ENCODE measurements at regions not wholly inside any gene's neighbourhood (a gene's known extent, or its start where the extent isn't known, plus 50 kb on each side); places are given as distances from the start of the nearest gene placed in this dataset.

DNA sequence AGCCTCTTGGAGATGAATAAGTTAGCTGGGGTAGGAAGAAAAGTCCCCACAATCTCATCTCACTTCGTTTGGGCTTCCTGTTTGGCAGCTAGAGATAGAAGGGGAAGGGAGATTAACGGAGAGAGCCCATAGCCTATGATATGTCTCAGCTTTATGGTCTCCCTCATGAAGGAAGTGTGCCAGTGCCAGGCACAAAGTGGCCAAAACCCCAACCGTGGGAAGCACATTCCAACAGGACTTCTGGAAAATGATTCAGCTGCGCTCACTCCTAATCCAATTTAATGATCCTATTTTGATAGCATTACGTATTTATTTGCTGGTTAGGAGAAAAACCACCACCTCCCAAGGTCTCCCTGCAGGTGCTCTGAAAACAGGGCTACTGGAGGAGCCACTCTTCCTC is 303.1 kb upstream of the CLINT1 start:
- 46 to 62% (median 54%) methylated on average over 5 of the region's 5 CpGs for WGBS, 5 donors
- TF ChIP-seq POLR2AphosphoS5 (IDR thresholded peaks at IDR 0.05) (no peak), POLR2A (IDR thresholded peaks at IDR 0.05) (no peak), CTCF (IDR thresholded peaks at IDR 0.05) (no peak), EP300 (IDR thresholded peaks at IDR 0.05) (no peak)
- H3K9me3 ChIP-seq: no peaks in the 10 kb centered on the region
- H3K27ac ChIP-seq: no peak overlapping the region
- intact Hi-C loops (cut with DNase I; ENCODE audit: low total_unique reads): no loop called here
- no peak for DNase-seq
- peaks cover 0 to 5% (median 0%) of the 10 kb centered on the region in 3 donors for H3K27me3 ChIP-seq
- no peaks in the 10 kb centered on the region for H3K4me1 ChIP-seq
- H3K36me3 ChIP-seq: no peaks in the 10 kb centered on the region
- H3K4me3 ChIP-seq: no peak overlapping the region

- no peak for DNase-seq
- TF ChIP-seq EP300 (IDR thresholded peaks at IDR 0.05): no peak
- no peak for TF ChIP-seq POLR2AphosphoS5 (IDR thresholded peaks at IDR 0.05)
- no peak for TF ChIP-seq CTCF (IDR thresholded peaks at IDR 0.05)
- TF ChIP-seq POLR2A (IDR thresholded peaks at IDR 0.05): no peak
- no peaks in the 10 kb centered on the region for H3K9me3 ChIP-seq
- no peaks in the 10 kb centered on the region for H3K36me3 ChIP-seq
- H3K27me3 ChIP-seq: no peaks in the 10 kb centered on the region
- no peak overlapping the region for H3K4me3 ChIP-seq
- no peaks in the 10 kb centered on the region for H3K4me1 ChIP-seq
- WGBS, 5 donors: 56 to 88% (median 75%) methylated on average over 4 of the region's 4 CpGs
- H3K27ac ChIP-seq: no peak overlapping the region
- intact Hi-C loops (cut with DNase I; ENCODE audit: low total_unique reads): no loop called here
These were observed 300.7 kb upstream of the CLINT1 start for GRCh38 chr5:158159621-158160020.

GRCh38 chr5:158155811-158156505 is 297.0 kb upstream of the CLINT1 start:
- DNase-seq: no peak
- H3K27me3 ChIP-seq: no peaks in the 10 kb centered on the region
- no peaks in the 10 kb centered on the region for H3K4me1 ChIP-seq
- H3K4me3 ChIP-seq: no peak overlapping the region
- H3K36me3 ChIP-seq: no peaks in the 10 kb centered on the region
- no peak for TF ChIP-seq POLR2AphosphoS5 (IDR thresholded peaks at IDR 0.05)
- H3K27ac ChIP-seq: no peak overlapping the region
- intact Hi-C loops (cut with DNase I; ENCODE audit: low total_unique reads): no loop called here
- 84 to 90% (median 86%) methylated on average over 3 of the region's 3 CpGs for WGBS, 5 donors
- no peaks in the 10 kb centered on the region for H3K9me3 ChIP-seq

DNA sequence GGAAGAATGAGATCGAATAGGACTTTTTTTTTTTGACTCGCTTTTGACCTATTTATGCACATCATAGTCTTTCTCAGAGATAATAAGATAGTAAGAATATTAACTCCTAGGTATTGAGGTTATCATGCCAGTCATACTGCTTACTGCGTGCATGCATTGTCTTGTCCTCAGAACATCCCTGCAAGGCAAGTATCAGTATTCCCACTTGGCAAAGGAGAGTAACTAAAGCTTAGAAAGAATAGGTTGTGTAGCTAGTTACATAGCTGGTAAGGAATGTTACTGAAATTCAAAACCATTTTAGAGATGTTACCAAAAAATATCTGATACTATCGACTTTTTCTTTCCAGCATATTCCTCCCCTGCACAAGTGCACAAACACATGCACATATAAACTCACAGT is 296.1 kb upstream of the CLINT1 start:
- intact Hi-C loops (cut with DNase I; ENCODE audit: low total_unique reads): no loop called here
- no peak overlapping the region for H3K4me3 ChIP-seq
- H3K27ac ChIP-seq: no peak overlapping the region

More for the DNA sequence above, 296.1 kb upstream of the CLINT1 start:
- H3K4me1 ChIP-seq: no peaks in the 10 kb centered on the region
- no peak for TF ChIP-seq POLR2A (IDR thresholded peaks at IDR 0.05)
- TF ChIP-seq CTCF (IDR thresholded peaks at IDR 0.05): no peak
- TF ChIP-seq POLR2AphosphoS5 (IDR thresholded peaks at IDR 0.05): no peak
- TF ChIP-seq EP300 (IDR thresholded peaks at IDR 0.05): no peak
- H3K27me3 ChIP-seq: no peaks in the 10 kb centered on the region
- no peak for DNase-seq
- H3K36me3 ChIP-seq: no peaks in the 10 kb centered on the region
- WGBS, 5 donors: 66 to 88% (median 73%) methylated on average over 4 of the region's 4 CpGs
- no peaks in the 10 kb centered on the region for H3K9me3 ChIP-seq
